GM23338 (cell line): ENCODE measurements at regions not wholly inside any gene's neighbourhood (a gene's known extent, or its start where the extent isn't known, plus 50 kb on each side); places are given as distances from the start of the nearest gene placed in this dataset.
A peak's percentile ranks its signal among the peaks of the same experiment; 100 is the strongest.

Source experiments
- ATAC-seq: fragments of 200-7000 bp; cut with Tn5 transposase; 3 replicates; pipeline ENCODE4 v1.9.1; 2020
- DNase-seq: peaks from one replicate; pipeline ENCODE4 v3.0.0-alpha.2; 2015; ENCODE audit warnings: low spot score
- H2AFZ ChIP-seq: fragments of 200-600 bp; sonication (generic); 2 replicates; pipeline ENCODE4 v1.8.0; 2016; ENCODE audit warnings: antibody characterized with exemption, mild to moderate bottlenecking, moderate library complexity
- H3F3A ChIP-seq: fragments of 200-600 bp; sonication (generic); replicated peaks from 2 replicates; pipeline ENCODE4 v1.8.0; 2017; ENCODE audit warnings: antibody characterized with exemption, mixed run types, low read depth
- H3K27ac ChIP-seq: fragments of 200-600 bp; sonication (generic); 2 replicates; pipeline ENCODE4 v1.6.1; 2016; ENCODE audit warnings: low read depth
- H3K27me3 ChIP-seq: fragments of 200-600 bp; sonication (generic); 2 replicates; pipeline ENCODE4 v1.8.0; 2016; ENCODE audit warnings: mild to moderate bottlenecking, mixed run types, moderate library complexity; ENCODE audit not compliant: insufficient read depth
- H3K36me3 ChIP-seq: fragments of 200-600 bp; sonication (generic); 2 replicates; pipeline ENCODE4 v1.8.0; 2016; ENCODE audit warnings: mild to moderate bottlenecking; ENCODE audit not compliant: insufficient read depth
- H3K4me1 ChIP-seq: fragments of 200-600 bp; sonication (generic); 2 replicates; pipeline ENCODE4 v1.8.0; 2016; ENCODE audit warnings: mild to moderate bottlenecking, moderate library complexity; ENCODE audit not compliant: insufficient read depth
- H3K4me2 ChIP-seq: fragments of 200-600 bp; sonication (generic); 2 replicates; pipeline ENCODE4 v1.7.1; 2017; ENCODE audit warnings: mixed run types
- H3K4me3 ChIP-seq: fragments of 200-600 bp; sonication (generic); 2 replicates; pipeline ENCODE4 v1.6.1; 2016; ENCODE audit warnings: mixed run types
- H3K79me2 ChIP-seq: fragments of 200-600 bp; sonication (generic); replicated peaks from 2 replicates; pipeline ENCODE4 v1.8.0; 2017; ENCODE audit warnings: mild to moderate bottlenecking; ENCODE audit not compliant: insufficient read depth
- H3K9me2 ChIP-seq: fragments of 200-600 bp; sonication (generic); 2 replicates; pipeline ENCODE4 v1.8.0; 2017; ENCODE audit not compliant: insufficient read depth
- H4K20me1 ChIP-seq: fragments of 200-600 bp; sonication (generic); replicated peaks from 2 replicates; pipeline ENCODE4 v1.8.0; 2017; ENCODE audit warnings: mild to moderate bottlenecking; ENCODE audit not compliant: insufficient read depth
- H3K27ac Mint-ChIP-seq: 2 replicates; pipeline ENCODE4 v1.8.0; 2020; ENCODE audit warnings: inconsistent platforms, mild to moderate bottlenecking, moderate library complexity, mixed read lengths
- H3K27me3 Mint-ChIP-seq: 3 replicates; pipeline ENCODE4 v1.8.0; 2022; ENCODE audit warnings: low read depth, mild to moderate bottlenecking, moderate library complexity, mixed read lengths, inconsistent platforms; ENCODE audit not compliant: insufficient read depth, poor library complexity
- H3K36me3 Mint-ChIP-seq: 3 replicates; pipeline ENCODE4 v1.8.0; 2021; ENCODE audit warnings: low read depth, mild to moderate bottlenecking, inconsistent platforms, moderate library complexity, mixed read lengths
- H3K4me1 Mint-ChIP-seq: 3 replicates; pipeline ENCODE4 v1.8.0; 2020; ENCODE audit warnings: mild to moderate bottlenecking, inconsistent platforms, mixed read lengths
- H3K4me3 Mint-ChIP-seq: 3 replicates; pipeline ENCODE4 v1.8.0; 2021; ENCODE audit warnings: moderate library complexity, mild to moderate bottlenecking, inconsistent platforms, mixed read lengths
- H3K9me3 Mint-ChIP-seq: 3 replicates; pipeline ENCODE4 v1.8.0; 2020; ENCODE audit warnings: moderate library complexity, mild to moderate bottlenecking, inconsistent platforms, mixed read lengths
- CTCF ChIP-seq, 2 experiments: fragments of 200-600 bp in 1 of 2; sonication (generic) in 1 of 2; conservative IDR thresholded peaks; 2 replicates each; pipeline versions ENCODE4 v1.5.1 to v1.6.1; 2016 to 2017; ENCODE audit warnings: antibody characterized with exemption in 2 of 2, low read depth in 2 of 2, mild to moderate bottlenecking in 2 of 2, moderate library complexity in 1 of 2
- JUNB ChIP-seq: IDR thresholded peaks from one replicate; pipeline ENCODE4 v1.6.1; 2016; ENCODE audit warnings: antibody characterized with exemption; ENCODE audit not compliant: unreplicated experiment
- NANOG ChIP-seq: IDR thresholded peaks from 2 replicates; pipeline ENCODE4 v1.6.1; 2016; ENCODE audit warnings: antibody characterized with exemption, borderline replicate concordance
- POLR2AphosphoS5 ChIP-seq: IDR thresholded peaks from 2 replicates; pipeline ENCODE4 v1.6.1; 2016; ENCODE audit warnings: antibody characterized with exemption, low read depth
- STAT1 ChIP-seq: IDR thresholded peaks from one replicate; pipeline ENCODE4 v1.6.1; 2016; ENCODE audit warnings: antibody characterized with exemption; ENCODE audit not compliant: unreplicated experiment
- ZNF114 ChIP-seq: fragments of 250-450 bp; sonication (Bioruptor Pico); IDR thresholded peaks from 2 replicates; pipeline ENCODE4 v1.5.0; 2020; ENCODE audit warnings: mild to moderate bottlenecking, moderate library complexity

- Mint-ChIP-seq H3K36me3 (peaks cover 15% of the 10 kb centered on the region), H3K4me3 (no peak overlapping the region), H3K4me1 (no peaks in the 10 kb centered on the region; the same call in 2 of the 3 replicates), H3K9me3 (peaks cover 21% of the 10 kb centered on the region), H3K27ac (no peak overlapping the region; the same call in 1 of the 2 replicates), H3K27me3 (peaks cover 5% of the 10 kb centered on the region)
- Histone ChIP-seq H3K9me2 (no peaks in the 10 kb centered on the region; the same call in 1 of the 2 replicates), H3K4me3 (no peak overlapping the region), H3K4me1 (no peaks in the 10 kb centered on the region), H3K27me3 (no peaks in the 10 kb centered on the region), H3F3A (no peaks in the 10 kb centered on the region), H3K79me2 (no peaks in the 10 kb centered on the region), H3K36me3 (no peaks in the 10 kb centered on the region), H2AFZ (no peak overlapping the region), H3K27ac (no peak overlapping the region), H4K20me1 (no peaks in the 10 kb centered on the region), H3K4me2 (no peak overlapping the region)
- DNase-seq (peak; percentile 15), ATAC-seq (no peak)
- TF ChIP-seq POLR2AphosphoS5 (no peak), CTCF (conservative IDR thresholded peaks at IDR 0.05; ENCODE audit: low read depth in 2 of 2) (peak; percentile 39 to 54), NANOG (no peak), STAT1 (no peak), ZNF114 (no peak), JUNB (no peak)
Observed at GRCh38 chr2:83517727-83518368, 941.2 kb downstream of the SUCLG1 start.

- DNase-seq (peak; percentile 64), ATAC-seq (peak; percentile 35; the same call in 2 of the 3 replicates)
- TF ChIP-seq CTCF (conservative IDR thresholded peaks at IDR 0.05; ENCODE audit: low read depth in 2 of 2) (peak; percentile 75 to 79), STAT1 (no peak)
- Mint-ChIP-seq H3K4me1 (no peaks in the 10 kb centered on the region; the same call in 2 of the 3 replicates), H3K27ac (no peak overlapping the region), H3K36me3 (peaks cover 15% of the 10 kb centered on the region), H3K4me3 (no peak overlapping the region), H3K27me3 (peaks cover 5% of the 10 kb centered on the region), H3K9me3 (peaks cover 21% of the 10 kb centered on the region)
- no peaks in the 10 kb centered on the region for H3K79me2 ChIP-seq
- H3K27ac ChIP-seq = no peak overlapping the region
- H3K36me3 ChIP-seq = no peaks in the 10 kb centered on the region
- H4K20me1 ChIP-seq = no peaks in the 10 kb centered on the region
- H3K4me3 ChIP-seq = no peak overlapping the region
- H3K27me3 ChIP-seq = no peaks in the 10 kb centered on the region
- no peaks in the 10 kb centered on the region; the same call in 1 of the 2 replicates for H3K9me2 ChIP-seq
- no peaks in the 10 kb centered on the region for H3K4me1 ChIP-seq
- H3F3A ChIP-seq = no peaks in the 10 kb centered on the region
- no peak overlapping the region for H3K4me2 ChIP-seq
- no peak overlapping the region for H2AFZ ChIP-seq
Observed at GRCh38 chr2:83516503-83516902, 942.6 kb downstream of the SUCLG1 start.
